Mucosa of descending colon (tissue), 3 donors: ENCODE measurements at regions not wholly inside any gene's neighbourhood (a gene's known extent, or its start where the extent isn't known, plus 50 kb on each side); places are given as distances from the start of the nearest gene placed in this dataset.

Experiments
- ATAC-seq: fragments of 200-7000 bp; cut with Tn5 transposase; one replicate; pipeline ENCODE4 v1.9.1; 2020; ENCODE audit warnings: mild to moderate bottlenecking, moderate library complexity
- DNase-seq, 3 donors: peaks; one replicate each; pipeline ENCODE4 v3.0.0-alpha.2; 2020
- H3K36me3 ChIP-seq: fragments of 200-600 bp; one replicate; pipeline ENCODE4 v1.8.0; 2021; ENCODE audit warnings: low read depth, mild to moderate bottlenecking
- H3K4me1 ChIP-seq: fragments of 200-600 bp; one replicate; pipeline ENCODE4 v1.8.0; 2021; ENCODE audit warnings: low read depth, mild to moderate bottlenecking
- H3K4me3 ChIP-seq: fragments of 200-600 bp; one replicate; pipeline ENCODE4 v1.8.0; 2021; ENCODE audit warnings: mild to moderate bottlenecking
- H3K9me3 ChIP-seq: fragments of 200-600 bp; one replicate; pipeline ENCODE4 v1.8.0; 2021; ENCODE audit warnings: mild to moderate bottlenecking
- CTCF ChIP-seq: fragments of 200-600 bp; IDR thresholded peaks from one replicate; pipeline ENCODE4 v1.8.0; 2022; ENCODE audit warnings: antibody characterized with exemption, mild to moderate bottlenecking
- intact Hi-C, 2 donors: fragments of 100-400 bp; cut with DNase I in 1 of 2; cut with micrococcal nuclease in 1 of 2; formaldehyde crosslinking; loops; one replicate each; pipeline versions ENCODE4 v1.11.0 to v1.11.1; 2022; cut with DNase I, micrococcal nuclease
- donor health status: DM: no; HTN: no; CAD: no; lungs with moderate emphysema.
- donor health status: DM: no; HTN: no; CAD: no.
- donor health status: DM: no; HTN: yes; CAD: no.

- no peaks in the 10 kb centered on the region for H3K9me3 ChIP-seq
- intact Hi-C loops: no loop called here
- no peak overlapping the region for H3K4me3 ChIP-seq
- no peak for DNase-seq
- no peaks in the 10 kb centered on the region for H3K36me3 ChIP-seq
- no peak for ATAC-seq
- TF ChIP-seq CTCF: no peak
- no peaks in the 10 kb centered on the region for H3K4me1 ChIP-seq
Observed at GRCh38 chr1:82632155-82632554, 831.4 kb downstream of the ADGRL2 start.

DNA sequence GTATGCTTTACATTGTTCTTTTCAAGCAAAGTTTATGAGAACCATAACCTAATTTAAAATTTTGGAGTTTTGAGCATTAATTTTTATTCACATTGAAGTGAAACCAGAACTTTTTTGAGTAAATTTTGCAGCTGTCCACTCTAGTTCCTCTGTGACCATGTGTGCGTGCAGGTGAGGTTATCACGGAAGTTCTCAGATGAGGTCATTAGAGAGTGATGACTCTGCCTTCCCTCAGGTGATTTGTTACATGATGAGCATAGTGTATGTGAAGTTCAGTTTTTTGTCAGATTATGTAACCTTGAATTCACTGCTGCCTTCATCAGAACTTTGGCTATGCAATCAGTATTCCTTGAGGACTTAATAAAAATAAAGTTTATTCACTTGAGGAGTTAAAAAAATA lies 828.2 kb downstream of the ADGRL2 start:
- H3K4me1 ChIP-seq: no peaks in the 10 kb centered on the region
- no peak overlapping the region for H3K4me3 ChIP-seq
- peaks cover 6% of the 10 kb centered on the region for H3K9me3 ChIP-seq
- intact Hi-C loops: no loop called here
- no peaks in the 10 kb centered on the region for H3K36me3 ChIP-seq
- ATAC-seq: no peak
- DNase-seq: no peak
- no peak for TF ChIP-seq CTCF

- intact Hi-C loops: no loop called here
- no peak for DNase-seq
- Histone ChIP-seq H3K9me3 (peaks cover 6% of the 10 kb centered on the region), H3K4me1 (no peaks in the 10 kb centered on the region), H3K36me3 (no peaks in the 10 kb centered on the region), H3K4me3 (no peak overlapping the region)
- no peak for ATAC-seq
- TF ChIP-seq CTCF: no peak
Observed at GRCh38 chr1:82625537-82625936, 824.8 kb downstream of the ADGRL2 start.

DNA sequence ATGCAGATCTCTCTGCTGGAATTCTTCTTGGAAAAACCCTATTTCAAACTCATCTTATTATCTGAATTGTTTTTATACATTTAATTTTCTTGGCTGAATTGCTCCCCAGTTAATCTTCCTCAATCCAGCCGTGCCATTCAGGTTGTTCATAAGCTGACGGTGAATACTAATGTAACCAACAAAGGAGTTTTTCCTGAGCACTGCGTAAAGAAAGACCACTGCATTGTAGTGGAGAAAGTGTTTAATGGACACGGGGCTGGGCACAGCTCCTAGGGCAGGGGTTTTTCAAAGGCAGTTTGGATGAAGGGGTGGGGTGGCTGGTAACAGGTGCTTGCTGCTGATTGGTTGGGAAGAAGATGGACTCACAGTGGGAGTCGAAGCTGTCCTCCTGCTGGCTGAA lies 820.3 kb downstream of the ADGRL2 start:
- Histone ChIP-seq H3K36me3 (no peaks in the 10 kb centered on the region), H3K4me3 (no peak overlapping the region), H3K4me1 (no peaks in the 10 kb centered on the region), H3K9me3 (peaks cover 6% of the 10 kb centered on the region)
- ATAC-seq (no peak), DNase-seq (no peak)
- TF ChIP-seq CTCF: no peak
- intact Hi-C loops: no loop called here

DNA sequence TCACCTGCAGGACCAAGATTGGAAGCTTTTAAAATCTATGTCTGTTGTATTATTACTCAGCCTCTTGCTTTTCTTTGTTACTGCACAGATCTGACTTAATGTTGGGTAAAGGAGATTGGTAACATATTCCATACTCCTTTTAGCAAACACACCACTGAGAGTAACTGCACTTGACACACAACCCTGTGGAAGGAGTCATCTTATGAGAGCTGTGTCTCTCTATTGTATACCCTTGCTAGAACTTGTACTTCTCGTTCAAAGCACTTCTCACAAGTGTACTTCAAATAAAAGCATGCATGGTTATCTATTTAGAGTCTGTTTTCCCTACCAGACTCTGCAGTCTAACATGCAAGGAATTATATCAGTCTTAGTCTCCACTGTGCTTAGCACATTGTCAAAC lies 813.4 kb downstream of the ADGRL2 start:
- intact Hi-C loops: no loop called here
- ATAC-seq: no peak
- no peak for TF ChIP-seq CTCF
- DNase-seq: no peak
- Histone ChIP-seq H3K36me3 (no peaks in the 10 kb centered on the region), H3K4me1 (no peaks in the 10 kb centered on the region), H3K4me3 (no peak overlapping the region), H3K9me3 (no peaks in the 10 kb centered on the region)

DNA sequence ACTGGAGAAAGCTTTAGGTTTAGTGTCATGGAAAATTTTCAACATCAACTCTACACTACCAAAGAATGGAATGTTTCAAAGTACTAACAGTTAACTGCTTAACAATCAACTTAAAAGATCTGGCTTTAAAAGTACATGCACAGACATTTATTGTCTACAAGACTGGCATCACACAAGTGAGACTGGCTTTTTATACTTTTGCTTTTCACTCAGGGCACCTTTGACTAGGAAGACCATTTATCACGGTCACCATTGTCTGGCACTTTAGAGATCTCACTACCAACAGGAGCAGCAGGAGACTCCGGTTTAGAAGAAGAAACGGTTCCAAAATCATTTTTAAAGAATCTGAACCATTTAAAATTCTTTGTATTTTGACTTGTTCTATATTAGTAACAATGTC lies 812.3 kb downstream of the ADGRL2 start:
- Histone ChIP-seq H3K36me3 (no peaks in the 10 kb centered on the region), H3K4me1 (no peaks in the 10 kb centered on the region), H3K9me3 (no peaks in the 10 kb centered on the region), H3K4me3 (no peak overlapping the region)
- no peak for TF ChIP-seq CTCF
- no peak for ATAC-seq
- no peak for DNase-seq
- intact Hi-C loops: no loop called here
